GM19043 (cell line): ENCODE measurements at regions not wholly inside any gene's neighbourhood (a gene's known extent, or its start where the extent isn't known, plus 50 kb on each side); places are given as distances from the start of the nearest gene placed in this dataset.

Source experiments
- ATAC-seq: cut with Tn5 transposase; IDR thresholded peaks from one replicate; pipeline ENCODE4 v1.9.1; 2021; ENCODE audit warnings: low read depth; ENCODE audit not compliant: unreplicated experiment

- ATAC-seq = no peak
Measured at GRCh38 chr7:41475801-41476459, 227.0 kb downstream of the INHBA start.

- no peak for ATAC-seq
Measured at GRCh38 chr7:41472427-41473125, 230.3 kb downstream of the INHBA start.

DNA sequence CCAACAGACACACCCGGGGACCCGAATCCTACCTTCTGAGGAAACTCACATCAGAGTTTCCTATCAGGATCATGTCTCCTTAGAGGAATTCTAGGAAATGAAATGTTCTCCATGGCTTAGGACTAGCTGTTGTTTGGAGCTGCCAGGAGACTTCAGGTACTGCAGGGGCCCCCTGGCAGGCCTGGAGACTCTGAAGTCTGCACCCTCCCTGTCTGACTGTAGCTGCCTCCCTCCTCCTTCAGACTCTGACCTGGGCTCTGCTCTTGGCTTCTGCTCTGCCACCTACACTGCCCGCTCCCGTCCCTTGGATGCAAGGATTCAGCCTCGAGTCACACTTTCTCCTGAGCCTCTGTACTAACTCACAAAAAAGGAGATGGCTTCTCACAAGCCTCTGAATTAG, 232.8 kb downstream of the INHBA start:
- no peak for ATAC-seq

DNA sequence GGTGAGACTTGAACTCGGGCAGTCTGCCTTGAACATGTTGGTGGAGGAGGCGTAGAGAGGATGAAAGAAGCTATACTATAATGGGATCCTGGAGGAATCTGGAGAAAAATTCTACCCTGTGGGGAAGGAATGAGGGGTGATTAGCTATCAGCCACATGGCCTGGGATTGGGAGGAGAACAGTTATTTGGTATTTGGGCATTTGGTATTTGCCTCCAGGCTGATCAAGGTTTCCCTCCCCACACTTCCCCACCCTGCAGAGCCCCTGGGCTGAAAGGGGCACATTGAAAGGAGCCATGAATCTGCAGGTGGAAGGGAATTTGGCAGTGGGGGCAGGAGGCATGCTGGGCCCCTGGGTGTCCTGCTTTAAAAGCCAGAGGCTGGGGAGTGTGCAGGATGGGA, 235.3 kb downstream of the INHBA start:
- no peak for ATAC-seq

DNA sequence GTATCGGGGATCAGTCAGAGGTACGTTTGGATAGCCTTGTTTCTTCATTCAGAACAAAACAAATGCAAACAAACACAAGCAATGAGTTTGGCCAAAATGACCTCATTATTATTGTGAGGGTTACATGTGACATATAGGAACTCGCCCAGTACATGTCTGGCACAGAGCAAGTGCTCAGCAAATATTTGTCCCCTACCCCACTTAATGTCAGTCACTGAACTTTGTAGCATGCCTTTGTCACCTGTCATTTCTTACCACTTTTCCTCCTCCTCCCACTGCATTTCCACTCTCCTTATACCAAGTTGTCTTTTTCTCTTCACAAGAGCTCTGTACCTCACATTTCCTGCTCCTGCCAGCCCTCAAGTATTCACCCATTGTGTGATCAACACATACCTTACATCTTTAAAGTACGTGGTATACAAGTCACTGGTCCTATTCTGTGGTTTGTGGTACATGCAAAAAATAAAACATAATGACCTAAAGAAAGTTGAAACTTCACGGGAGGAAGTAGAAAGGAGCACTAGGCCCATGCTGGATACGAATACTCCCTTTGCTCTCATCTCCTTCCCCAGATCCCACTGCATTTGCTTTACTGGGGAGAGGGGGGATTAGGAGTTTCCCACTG, 236.0 kb downstream of the INHBA start:
- ATAC-seq = no peak

DNA sequence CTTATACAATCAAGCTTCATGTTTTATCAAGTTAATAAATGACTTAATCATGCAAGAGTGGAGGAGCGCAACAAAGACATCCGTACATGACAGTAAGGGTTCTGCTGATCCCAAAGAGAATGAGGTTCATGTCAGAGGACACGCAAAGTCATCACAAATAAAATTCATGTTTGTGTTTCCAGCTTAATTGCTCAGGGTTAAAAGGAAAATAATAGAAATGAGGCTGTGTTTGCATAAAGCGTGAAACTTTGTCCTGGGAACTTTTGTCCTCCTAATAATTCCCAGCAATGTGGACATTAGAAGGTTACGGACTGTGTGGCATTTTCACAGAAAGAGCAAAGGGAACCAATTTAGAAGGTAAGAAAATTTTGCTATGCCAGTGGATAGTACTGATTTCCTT, 237.3 kb downstream of the INHBA start:
- ATAC-seq = no peak

GRCh38 chr7:41463770-41464470, 239.0 kb downstream of the INHBA start:
- ATAC-seq = no peak

DNA sequence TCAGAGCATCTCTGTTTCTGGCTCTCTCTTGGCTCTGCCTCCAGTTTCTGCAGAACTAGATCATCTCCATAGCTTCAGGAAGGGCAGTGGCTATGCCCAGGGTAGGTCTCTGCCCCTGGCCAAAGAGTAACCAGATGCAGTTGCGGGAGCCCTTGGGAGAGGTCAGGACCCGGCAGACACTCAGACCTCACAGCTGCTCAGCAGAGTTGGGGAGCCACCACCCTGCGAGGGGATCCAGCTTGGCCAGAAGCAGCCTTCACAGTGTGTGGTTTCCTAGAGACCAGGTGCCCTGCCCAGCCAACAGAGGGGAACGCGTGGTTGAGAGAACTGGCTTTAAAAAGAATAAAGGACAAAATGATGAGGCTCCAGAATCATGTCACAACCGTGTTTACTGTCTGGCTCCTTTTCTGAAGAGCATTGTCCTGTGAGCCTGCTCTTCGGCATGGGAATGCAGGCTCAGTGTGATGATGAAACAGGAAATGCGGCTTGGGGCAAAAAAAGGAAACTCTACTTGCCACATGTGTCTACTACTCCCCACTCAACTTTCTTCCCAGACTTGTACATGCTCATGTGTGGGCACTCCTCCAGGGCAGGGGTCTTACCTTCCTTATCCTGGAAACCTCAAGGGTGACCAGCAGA, 243.1 kb downstream of the INHBA start:
- ATAC-seq = no peak

GRCh38 chr7:41459183-41459582, 243.7 kb downstream of the INHBA start:
- no peak for ATAC-seq

GRCh38 chr7:41457832-41458437, 245.0 kb downstream of the INHBA start:
- no peak for ATAC-seq

- ATAC-seq = no peak
Measured at GRCh38 chr7:41451826-41452225, 251.1 kb downstream of the INHBA start.

DNA sequence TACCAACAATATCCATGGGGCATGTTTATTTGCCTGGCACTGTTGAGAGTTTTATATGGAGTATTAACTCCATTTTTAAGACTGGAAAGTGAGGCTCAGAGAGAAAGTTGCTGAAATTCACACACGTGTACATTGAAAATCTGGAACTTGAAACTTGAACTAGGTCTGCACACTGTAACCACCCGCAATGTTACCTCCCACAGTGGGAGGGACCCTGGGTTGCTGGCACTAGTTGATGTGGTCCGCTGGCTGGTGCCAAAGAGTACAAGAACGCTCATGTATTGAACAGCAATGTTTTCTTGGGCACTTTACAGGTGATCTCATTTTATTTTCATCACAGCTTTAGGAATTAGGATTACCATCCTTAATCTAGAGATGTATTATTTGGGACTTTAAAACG, 253.2 kb downstream of the INHBA start:
- ATAC-seq = no peak

DNA sequence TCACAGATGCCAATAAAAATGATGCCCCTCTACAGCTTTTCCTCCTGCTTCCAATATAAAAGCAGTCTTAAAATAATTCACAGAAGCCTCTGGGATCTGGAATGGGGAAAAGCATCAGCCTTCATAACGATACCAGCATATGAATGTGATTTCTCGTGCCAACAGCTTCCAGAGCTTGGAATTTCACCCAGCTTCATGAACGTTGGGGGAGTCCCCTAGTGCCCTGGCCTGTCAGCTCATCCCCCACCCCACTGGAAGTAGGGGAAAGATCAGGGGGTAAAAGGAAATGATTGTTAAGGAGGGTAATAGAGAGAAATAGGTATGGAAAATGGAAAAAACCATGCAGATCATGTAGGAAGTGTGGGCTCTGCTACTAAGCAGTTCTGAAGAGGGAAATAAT, 253.6 kb downstream of the INHBA start:
- no peak for ATAC-seq

DNA sequence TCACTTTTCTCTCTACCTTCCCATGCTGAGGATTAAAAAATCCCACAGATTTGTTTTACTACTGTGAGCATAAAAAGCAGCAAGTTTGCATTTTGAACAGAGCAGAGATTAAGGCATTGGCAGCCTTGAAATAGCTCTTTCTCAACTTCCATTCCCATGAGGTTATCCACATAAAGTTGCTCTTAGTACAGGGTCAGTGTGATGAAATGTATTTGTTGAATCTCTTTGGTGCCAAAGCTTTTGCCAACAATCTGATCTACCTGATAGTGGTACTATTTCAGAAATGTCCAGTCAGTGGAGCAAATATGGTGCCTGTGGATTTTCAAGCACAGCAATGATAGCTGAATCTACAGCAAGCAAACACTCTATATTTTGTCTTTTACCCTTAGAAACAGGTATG, 254.8 kb downstream of the INHBA start:
- no peak for ATAC-seq

- ATAC-seq = no peak
Measured at GRCh38 chr7:41447450-41448042, 255.3 kb downstream of the INHBA start.

DNA sequence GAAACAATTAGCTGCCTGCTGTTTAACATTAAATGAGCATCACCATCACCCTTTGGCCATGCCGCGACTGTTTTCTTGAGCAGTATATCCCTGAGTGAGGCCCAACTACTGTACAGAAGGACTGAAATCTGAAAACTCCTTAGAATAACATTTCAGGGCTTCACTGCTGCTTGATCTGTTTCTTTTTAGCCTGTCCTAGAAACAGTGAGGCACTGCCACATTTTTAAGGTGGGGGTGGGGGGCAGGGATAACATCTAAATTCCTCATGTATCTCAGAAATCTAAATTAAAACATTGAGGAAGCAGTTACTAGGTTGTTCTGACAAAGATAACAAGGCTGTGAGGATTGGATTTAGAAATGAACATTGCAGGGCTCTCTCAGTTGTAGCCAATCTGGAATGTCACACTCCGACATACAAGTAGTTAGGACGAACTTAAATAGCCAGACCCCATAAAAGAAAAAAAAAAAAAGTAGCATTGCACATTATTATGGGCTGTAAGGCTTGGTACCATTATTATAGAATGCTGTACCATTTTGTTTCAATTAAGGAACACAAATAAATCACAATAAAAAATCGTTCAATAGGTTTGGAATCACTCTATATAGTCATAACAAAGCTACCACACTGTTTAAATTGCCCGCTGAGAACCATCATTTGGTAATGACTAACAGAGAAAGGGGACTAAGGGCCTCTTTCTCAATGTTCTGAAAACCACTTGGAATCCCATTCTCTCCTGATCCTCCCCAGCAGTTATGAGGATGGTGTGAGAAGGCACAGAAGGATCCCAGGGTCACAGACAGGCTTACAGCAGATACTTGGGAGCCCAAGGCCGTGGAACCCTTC, 256.1 kb downstream of the INHBA start:
- no peak for ATAC-seq

GRCh38 chr7:41445946-41446345, 256.9 kb downstream of the INHBA start:
- ATAC-seq = no peak

DNA sequence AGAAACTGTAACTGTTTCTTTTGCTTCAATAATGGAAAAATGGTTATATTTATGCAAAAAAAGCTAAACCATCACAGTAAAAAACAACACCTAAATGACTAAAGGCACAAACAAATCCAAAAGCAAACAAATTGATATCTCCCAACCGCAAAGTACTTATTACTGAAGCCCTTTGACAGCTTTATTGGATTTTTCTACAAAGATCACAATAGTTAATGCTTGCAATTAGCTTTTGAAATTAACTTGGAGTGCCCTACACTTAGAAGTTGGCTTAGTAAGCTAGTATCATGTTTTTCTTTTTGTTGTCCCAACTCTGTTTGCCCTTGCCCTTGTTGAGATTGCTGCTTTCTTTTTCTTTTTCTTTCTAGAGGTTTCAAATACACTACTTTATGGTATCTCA, 257.5 kb downstream of the INHBA start:
- ATAC-seq = no peak

DNA sequence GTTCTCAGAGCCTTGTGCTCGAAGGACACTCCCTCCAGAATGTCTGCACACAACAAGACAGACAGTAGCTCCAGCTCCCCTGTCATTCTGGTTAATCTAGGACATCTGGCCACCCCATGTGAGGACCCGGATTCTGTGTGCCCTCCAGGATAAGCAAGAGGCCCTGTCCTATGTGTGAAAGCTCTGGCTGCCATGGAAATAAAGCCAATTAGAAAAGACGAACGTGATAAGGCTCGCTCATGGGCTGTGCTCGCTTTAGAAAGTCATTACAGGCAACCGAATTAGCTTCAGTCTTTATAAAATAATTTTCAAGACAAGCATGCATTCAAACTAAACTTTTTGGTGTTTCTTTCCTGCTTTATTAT, 263.4 kb downstream of the INHBA start:
- ATAC-seq = no peak
